Caco-2 (cell line): ENCODE measurements at regions not wholly inside any gene's neighbourhood (a gene's known extent, or its start where the extent isn't known, plus 50 kb on each side); places are given as distances from the start of the nearest gene placed in this dataset.

Experiments
- BruUV-seq: library from RNA; stranded (reverse); fragments of 400-500 nt; replicated peaks from 2 replicates; lab custom pipeline; 2021; lab: Mats Ljungman, UMichigan
- CTCF ChIA-PET: fragments of 300-600 bp; sonication (Branson Sonifier 250); formaldehyde crosslinking; loops from one replicate; lab custom pipeline; 2022; ENCODE audit warnings: antibody characterized with exemption; lab: Charles Lee
- POLR2A ChIA-PET: fragments of 300-600 bp; sonication (Branson Sonifier 250); formaldehyde crosslinking; loops from one replicate; lab custom pipeline; 2022; ENCODE audit warnings: antibody characterized with exemption; lab: Charles Lee
- DNase-seq, 2 experiments: peaks; one replicate each; pipeline versions ENCODE4 v3.0.0 to v3.0.0-alpha.2; 2020 to 2022
- H3K27me3 ChIP-seq: replicated peaks from 2 replicates; pipeline ENCODE4 v1.6.0; 2011; ENCODE audit warnings: low read length; ENCODE audit not compliant: control insufficient read depth, insufficient read depth
- H3K36me3 ChIP-seq: 2 replicates; pipeline ENCODE4 v1.5.1; 2011; ENCODE audit warnings: low read length; ENCODE audit not compliant: control insufficient read depth, insufficient read depth
- H3K4me1 ChIP-seq: fragments of 250-450 bp; sonication (Bioruptor Pico); 2 replicates; pipeline ENCODE4 v1.5.1; 2020; ENCODE audit warnings: mild to moderate bottlenecking
- H3K4me3 ChIP-seq: 2 replicates; pipeline ENCODE4 v1.5.1; 2011; ENCODE audit warnings: low read depth, mild to moderate bottlenecking, control low read depth, low read length
- H3K9me3 ChIP-seq: fragments of 250-450 bp; sonication (Bioruptor Pico); 2 replicates; pipeline ENCODE4 v1.5.1; 2020; ENCODE audit warnings: mild to moderate bottlenecking, moderate library complexity
- H3K27ac Mint-ChIP-seq: one replicate; pipeline ENCODE4 v1.8.0; 2022; ENCODE audit warnings: mixed read lengths; ENCODE audit not compliant: unreplicated experiment
- H3K27me3 Mint-ChIP-seq: one replicate; pipeline ENCODE4 v1.8.0; 2022; ENCODE audit warnings: mixed read lengths; ENCODE audit not compliant: insufficient read depth, unreplicated experiment
- H3K36me3 Mint-ChIP-seq: one replicate; pipeline ENCODE4 v1.8.0; 2022; ENCODE audit warnings: mild to moderate bottlenecking, mixed read lengths; ENCODE audit not compliant: insufficient read depth, unreplicated experiment
- H3K4me1 Mint-ChIP-seq: one replicate; pipeline ENCODE4 v1.8.0; 2022; ENCODE audit warnings: low read depth, mixed read lengths; ENCODE audit not compliant: unreplicated experiment
- H3K4me3 Mint-ChIP-seq: one replicate; pipeline ENCODE4 v1.8.0; 2022; ENCODE audit warnings: mild to moderate bottlenecking, moderate library complexity, mixed read lengths; ENCODE audit not compliant: unreplicated experiment
- H3K9me3 Mint-ChIP-seq: one replicate; pipeline ENCODE4 v1.8.0; 2022; ENCODE audit warnings: mixed read lengths; ENCODE audit not compliant: unreplicated experiment
- CTCF ChIP-seq, 2 experiments: fragments of 200-600 bp in 1 of 2; IDR thresholded peaks; 1 replicate in 1 of 2; 2 replicates in 1 of 2; pipeline versions ENCODE4 v1.5.1 to v1.8.0; 2011 to 2022; ENCODE audit warnings: antibody characterized with exemption in 1 of 2, control low read depth in 1 of 2, inconsistent platforms in 1 of 2, low read depth in 1 of 2, low read length in 1 of 2, mild to moderate bottlenecking in 1 of 2, moderate library complexity in 1 of 2; ENCODE audit not compliant: insufficient read depth in 1 of 2, severe bottlenecking in 1 of 2, unreplicated experiment in 1 of 2
- intact Hi-C: fragments of 100-400 bp; cut with micrococcal nuclease; formaldehyde crosslinking; loops from one replicate; pipeline ENCODE4 v1.10.0; 2022; ENCODE audit not compliant: unreplicated experiment

- POLR2A ChIA-PET: no interaction called here
- no peaks in the 10 kb centered on the region for H3K9me3 Mint-ChIP-seq
Observed at GRCh38 chr7:19623676-19624075, 85.2 kb downstream of the POLR1F start.

DNA sequence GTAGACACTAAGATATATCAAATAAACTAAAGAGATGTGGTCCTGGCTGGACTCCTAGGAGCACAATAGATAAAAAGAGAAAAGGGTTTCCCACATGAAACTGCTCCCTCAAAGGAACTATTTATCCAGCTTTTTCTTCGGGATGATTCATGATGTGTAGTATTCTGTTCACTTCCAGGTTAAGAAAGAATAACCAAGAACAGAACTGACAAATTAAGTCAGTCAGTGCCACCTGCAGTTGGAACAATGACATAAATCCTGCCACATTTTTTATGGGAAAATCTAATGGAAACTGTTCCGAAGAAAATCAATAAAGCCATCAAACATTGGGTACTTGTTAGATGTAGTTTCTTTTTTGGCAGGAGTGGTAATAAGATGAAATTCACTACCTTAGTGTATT is 87.1 kb downstream of the POLR1F start:
- intact Hi-C loops: no loop called here
- BruUV-seq: no TSS peak
- no peaks in the 10 kb centered on the region for H3K36me3 Mint-ChIP-seq
- ChIA-PET CTCF (interaction anchor here (0.6 kb wide), 1 partner anchor 130 kb away, joined by 5 read pairs; no protein-coding TSS in a partner anchor), POLR2A (no interaction called here)
- no peaks in the 10 kb centered on the region for H3K4me1 Mint-ChIP-seq
- Histone ChIP-seq H3K36me3 (no peaks in the 10 kb centered on the region), H3K4me1 (no peaks in the 10 kb centered on the region), H3K9me3 (no peaks in the 10 kb centered on the region), H3K4me3 (no peak overlapping the region), H3K27me3 (no peaks in the 10 kb centered on the region)
- DNase-seq: no peak
- no peak overlapping the region for H3K4me3 Mint-ChIP-seq
- H3K9me3 Mint-ChIP-seq: no peaks in the 10 kb centered on the region
- H3K27me3 Mint-ChIP-seq: peaks cover 11% of the 10 kb centered on the region
- no peak for TF ChIP-seq CTCF (IDR thresholded peaks at IDR 0.05; ENCODE audit: insufficient read depth in 1 of 2, low read depth in 1 of 2, low read length in 1 of 2, severe bottlenecking in 1 of 2, unreplicated experiment in 1 of 2)
- no peak overlapping the region for H3K27ac Mint-ChIP-seq

More at GRCh38 chr7:19623676-19624075, 85.2 kb downstream of the POLR1F start:
- H3K4me3 ChIP-seq: no peak overlapping the region
- H3K27me3 ChIP-seq: no peaks in the 10 kb centered on the region; the same call in 1 of the 2 replicates
- no peak overlapping the region for H3K27ac Mint-ChIP-seq
- H3K9me3 ChIP-seq: no peaks in the 10 kb centered on the region
- H3K27me3 Mint-ChIP-seq: peaks cover 11% of the 10 kb centered on the region
- TF ChIP-seq CTCF (IDR thresholded peaks at IDR 0.05; ENCODE audit: insufficient read depth in 1 of 2, low read depth in 1 of 2, low read length in 1 of 2, severe bottlenecking in 1 of 2, unreplicated experiment in 1 of 2): no peak
- H3K4me3 Mint-ChIP-seq: no peak overlapping the region
- BruUV-seq: no TSS peak
- H3K36me3 ChIP-seq: no peaks in the 10 kb centered on the region
- no peak for DNase-seq
- no peaks in the 10 kb centered on the region for H3K4me1 ChIP-seq
- no peaks in the 10 kb centered on the region for H3K36me3 Mint-ChIP-seq
- no peaks in the 10 kb centered on the region for H3K4me1 Mint-ChIP-seq
- intact Hi-C loops: no loop called here
- CTCF ChIA-PET: no interaction called here

GRCh38 chr7:19620470-19620869 is 88.4 kb downstream of the POLR1F start:
- H3K4me1 Mint-ChIP-seq: no peaks in the 10 kb centered on the region
- no TSS peak for BruUV-seq
- no peak overlapping the region for H3K27ac Mint-ChIP-seq
- peaks cover 11% of the 10 kb centered on the region for H3K27me3 Mint-ChIP-seq
- Histone ChIP-seq H3K4me1 (no peaks in the 10 kb centered on the region), H3K9me3 (no peaks in the 10 kb centered on the region), H3K36me3 (no peaks in the 10 kb centered on the region), H3K4me3 (no peak overlapping the region), H3K27me3 (no peaks in the 10 kb centered on the region)
- no peak for TF ChIP-seq CTCF (IDR thresholded peaks at IDR 0.05; ENCODE audit: insufficient read depth in 1 of 2, low read depth in 1 of 2, low read length in 1 of 2, severe bottlenecking in 1 of 2, unreplicated experiment in 1 of 2)
- H3K4me3 Mint-ChIP-seq: no peak overlapping the region
- intact Hi-C loops: no loop called here
- no peaks in the 10 kb centered on the region for H3K9me3 Mint-ChIP-seq
- DNase-seq: no peak
- no peaks in the 10 kb centered on the region for H3K36me3 Mint-ChIP-seq
- CTCF ChIA-PET: no interaction called here
- POLR2A ChIA-PET: no interaction called here
